Fibroblast of upper back skin (primary cell): ENCODE measurements at regions not wholly inside any gene's neighbourhood (a gene's known extent, or its start where the extent isn't known, plus 50 kb on each side); places are given as distances from the start of the nearest gene placed in this dataset.
"Not testable (repeated sequence)": the region's sequence is repeated elsewhere in the genome, so short reads cannot be mapped to it uniquely, and the experiment has no call there.

ENCODE experiments used
- DNase-seq: peaks from one replicate; pipeline ENCODE4 v3.0.0-alpha.2; 2013

GRCh38 chr5:82596451-82596850 lies 318.3 kb upstream of the RPS23 start:
- DNase-seq = no peak

GRCh38 chr5:82595113-82595512 lies 317.0 kb upstream of the RPS23 start:
- no peak for DNase-seq

GRCh38 chr5:82594097-82594496 lies 315.9 kb upstream of the RPS23 start:
- DNase-seq = peak; percentile 12

GRCh38 chr5:82593481-82593880 lies 315.3 kb upstream of the RPS23 start:
- DNase-seq = peak; percentile 14

GRCh38 chr5:82591021-82591515 lies 312.9 kb upstream of the RPS23 start:
- no peak for DNase-seq

GRCh38 chr5:82590112-82590511 lies 312.0 kb upstream of the RPS23 start:
- DNase-seq = no peak

GRCh38 chr5:82586661-82587310 lies 308.6 kb upstream of the RPS23 start:
- DNase-seq = no peak

GRCh38 chr5:82586181-82586580 lies 308.0 kb upstream of the RPS23 start:
- no peak for DNase-seq

- DNase-seq = no peak
Measured at GRCh38 chr5:82584631-82585030, 306.5 kb upstream of the RPS23 start.

GRCh38 chr5:82583331-82583730 lies 305.2 kb upstream of the RPS23 start:
- DNase-seq = not testable (repeated sequence)

- DNase-seq = no peak
Measured at GRCh38 chr5:82564963-82565362, 286.8 kb upstream of the RPS23 start.

GRCh38 chr5:82563745-82564144 lies 285.6 kb upstream of the RPS23 start:
- DNase-seq = no peak

GRCh38 chr5:82562696-82563240 lies 284.6 kb upstream of the RPS23 start:
- no peak for DNase-seq

- peak; percentile 7 for DNase-seq
Measured at GRCh38 chr5:82561797-82562196, 283.6 kb upstream of the RPS23 start.

GRCh38 chr5:82560969-82561368 lies 282.8 kb upstream of the RPS23 start:
- no peak for DNase-seq

GRCh38 chr5:82560561-82560960 lies 282.4 kb upstream of the RPS23 start:
- no peak for DNase-seq

GRCh38 chr5:82551840-82552385 lies 273.8 kb upstream of the RPS23 start:
- DNase-seq = no peak

GRCh38 chr5:82551192-82551591 lies 273.0 kb upstream of the RPS23 start:
- DNase-seq = no peak

- DNase-seq = no peak
Measured at GRCh38 chr5:82549263-82549662, 271.1 kb upstream of the RPS23 start.

- no peak for DNase-seq
Measured at GRCh38 chr5:82544004-82544403, 265.9 kb upstream of the RPS23 start.

GRCh38 chr5:82540301-82540700 lies 262.1 kb upstream of the RPS23 start:
- no peak for DNase-seq

GRCh38 chr5:82538339-82539034 lies 260.3 kb upstream of the RPS23 start:
- peak; percentile 84 for DNase-seq

- no peak for DNase-seq
Measured at GRCh38 chr5:82537687-82538306, 259.6 kb upstream of the RPS23 start.

GRCh38 chr5:82534986-82535385 lies 256.8 kb upstream of the RPS23 start:
- peak; percentile 59 for DNase-seq
